GM18498 (cell line): ENCODE measurements at regions not wholly inside any gene's neighbourhood (a gene's known extent, or its start where the extent isn't known, plus 50 kb on each side); places are given as distances from the start of the nearest gene placed in this dataset.
"Not testable (repeated sequence)": the region's sequence is repeated elsewhere in the genome, so short reads cannot be mapped to it uniquely, and the experiment has no call there.

Experiments
- ATAC-seq: cut with Tn5 transposase; IDR thresholded peaks from one replicate; pipeline ENCODE4 v1.9.1; 2021; ENCODE audit warnings: mild to moderate bottlenecking, moderate library complexity; ENCODE audit not compliant: unreplicated experiment

DNA sequence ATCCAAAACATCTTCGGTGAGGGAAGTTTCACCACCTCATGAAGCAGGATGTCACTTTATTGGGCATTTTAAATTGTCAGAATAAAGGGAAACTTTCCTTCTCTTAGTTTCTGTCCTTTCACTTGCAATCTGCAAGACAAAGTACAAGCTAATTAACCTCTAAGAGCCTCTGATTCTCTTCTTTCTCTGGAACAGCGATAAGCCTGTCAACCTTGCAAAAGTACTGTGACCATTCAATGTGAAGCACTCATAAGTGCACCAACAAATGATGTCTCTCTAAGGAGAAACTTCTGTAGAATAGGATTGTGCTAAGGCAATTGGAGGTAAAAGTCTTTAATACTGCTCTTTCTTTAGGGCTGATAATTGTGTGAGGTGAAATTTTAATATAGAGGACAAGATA lies 1622.3 kb downstream of the CDH8 start:
- ATAC-seq = no peak

GRCh38 chr16:60407606-60408005 lies 1628.6 kb downstream of the CDH8 start:
- ATAC-seq = no peak

DNA sequence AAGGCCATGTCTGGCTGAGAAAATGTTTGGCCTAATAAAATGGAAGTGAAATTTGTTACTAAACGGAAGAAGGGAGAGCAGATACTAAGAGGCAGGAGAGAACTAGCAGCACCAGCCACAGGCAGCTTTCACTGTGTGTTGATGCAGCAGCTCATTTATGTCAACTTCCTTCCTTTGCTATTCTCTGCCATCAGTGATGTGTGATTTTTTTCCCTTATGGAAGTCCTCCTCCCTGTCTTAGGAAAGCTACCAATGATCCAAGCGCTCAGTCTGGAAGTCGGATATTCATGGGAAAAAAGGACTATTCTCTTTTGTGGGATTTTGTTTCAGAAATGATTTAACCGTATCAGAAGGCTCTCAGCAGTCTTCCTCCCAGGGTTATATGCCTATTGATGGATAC lies 1629.2 kb downstream of the CDH8 start:
- no peak for ATAC-seq

DNA sequence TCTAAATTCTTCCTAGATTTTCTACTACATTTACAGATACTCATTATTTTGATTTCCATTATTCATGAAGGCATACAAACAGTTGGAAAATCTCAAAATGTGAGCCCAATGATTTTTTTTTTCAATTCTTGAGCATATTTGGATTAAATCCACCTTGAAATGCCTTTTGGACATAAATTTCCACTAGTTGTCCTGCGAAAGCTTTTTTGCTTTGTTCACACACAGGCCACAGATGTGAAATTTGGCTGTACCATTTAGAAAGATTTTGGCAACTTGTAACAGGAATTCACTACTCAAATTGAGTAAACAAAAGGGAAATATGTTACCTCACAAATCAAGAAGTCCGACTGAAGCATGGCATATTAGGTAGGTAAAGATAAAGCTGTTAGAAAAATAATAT lies 1631.0 kb downstream of the CDH8 start:
- ATAC-seq = no peak

DNA sequence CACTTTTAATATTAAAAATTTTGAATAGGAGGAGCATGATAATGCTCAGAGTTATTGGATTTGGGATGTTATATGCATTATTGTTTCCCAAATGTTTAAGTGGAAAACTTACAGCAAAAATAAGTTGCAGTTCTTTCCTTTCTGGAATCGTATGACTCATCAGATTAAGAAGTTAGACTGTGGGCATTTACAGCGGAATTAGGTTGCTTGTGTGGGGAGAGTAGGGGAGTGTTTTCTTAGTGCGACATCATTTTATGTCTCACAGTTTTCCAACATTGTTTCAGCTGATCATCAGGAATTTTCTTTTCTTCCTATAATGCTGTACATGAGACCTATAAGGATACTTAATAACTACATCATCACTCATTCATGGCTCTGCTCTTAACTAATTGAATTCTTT lies 1631.8 kb downstream of the CDH8 start:
- no peak for ATAC-seq

DNA sequence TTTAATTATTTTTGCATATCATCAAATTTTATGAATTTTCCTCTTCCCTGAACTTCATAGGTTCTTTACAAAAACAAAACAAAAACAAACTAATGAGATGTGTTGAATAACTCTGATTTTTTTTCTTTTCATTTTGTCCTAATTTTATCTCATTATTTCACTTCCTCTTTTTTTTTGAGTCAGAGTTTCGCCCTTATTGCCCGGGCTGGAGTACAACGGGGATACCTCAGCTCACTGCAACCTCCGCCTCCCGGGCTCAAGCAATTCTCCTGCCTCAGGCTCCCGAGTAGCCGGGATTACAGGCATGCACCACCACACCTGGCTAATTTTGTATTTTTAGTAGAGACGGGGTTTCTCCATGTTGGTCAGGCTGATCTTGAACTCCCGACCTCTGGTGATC lies 1633.3 kb downstream of the CDH8 start:
- peak; percentile 81 for ATAC-seq

DNA sequence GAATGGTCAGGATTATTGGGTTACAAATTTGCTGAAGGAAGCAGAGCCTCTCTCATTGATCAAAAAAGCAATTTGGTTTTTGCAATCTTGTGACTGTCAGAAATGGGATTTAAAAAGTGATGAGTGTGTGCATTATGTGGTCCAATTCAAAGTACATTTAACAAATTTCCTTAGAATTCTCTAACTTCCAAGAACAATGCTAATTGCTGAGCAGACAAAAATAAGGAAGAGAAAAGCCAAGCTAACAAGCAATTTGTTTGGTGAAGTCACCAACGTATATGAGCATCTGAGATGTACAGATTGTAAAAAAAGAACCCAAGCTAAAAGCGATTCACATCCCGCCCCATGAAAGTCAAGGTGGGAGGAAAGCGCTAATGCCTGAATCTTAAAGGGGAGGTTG lies 1643.9 kb downstream of the CDH8 start:
- ATAC-seq = no peak

- no peak for ATAC-seq
Observed at GRCh38 chr16:60371591-60371990, 1637.5 kb upstream of the GOT2 start.

GRCh38 chr16:60367739-60368138 lies 1633.6 kb upstream of the GOT2 start:
- ATAC-seq = no peak

GRCh38 chr16:60363566-60363965 lies 1629.5 kb upstream of the GOT2 start:
- no peak for ATAC-seq

DNA sequence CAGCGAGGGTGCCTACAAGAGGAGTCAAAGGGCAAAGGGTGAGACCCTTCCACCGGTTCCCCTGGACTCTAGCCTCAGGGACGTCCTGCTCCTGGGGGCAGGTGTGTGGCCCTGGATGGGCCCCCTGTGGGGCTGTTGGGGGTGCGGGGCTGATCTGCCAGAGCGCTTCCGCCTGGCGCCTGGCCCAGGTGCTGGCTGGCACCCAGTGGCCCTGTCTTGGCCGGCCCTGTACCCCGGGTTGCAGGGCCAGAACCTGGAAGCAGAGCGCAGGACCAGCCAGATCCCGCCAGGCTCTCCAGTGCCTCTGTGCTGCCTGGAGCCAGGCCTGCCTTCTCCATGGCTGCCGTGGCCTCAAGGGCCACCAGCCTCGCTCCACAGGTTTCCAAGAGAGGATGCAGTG lies 1625.8 kb upstream of the GOT2 start:
- ATAC-seq = not testable (repeated sequence)

DNA sequence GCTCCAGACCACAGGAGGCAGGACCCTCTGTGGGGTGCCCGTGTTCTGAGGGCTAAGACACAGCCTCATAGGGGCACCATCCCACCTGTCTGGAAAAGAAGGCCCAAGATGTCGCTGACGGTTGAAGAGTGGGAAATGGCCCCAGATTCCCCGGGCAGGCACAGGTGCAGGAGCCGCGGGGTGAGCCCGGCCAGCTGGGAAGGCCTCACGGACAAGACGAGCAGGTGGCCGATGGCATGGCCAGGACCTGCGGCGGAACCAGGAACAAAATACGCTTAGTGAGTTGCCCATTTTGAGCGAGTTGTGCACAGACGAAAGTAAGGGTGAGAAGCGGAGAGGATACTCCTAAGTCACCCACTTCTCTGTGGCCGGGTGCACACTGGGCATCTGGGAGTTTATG lies 1625.3 kb upstream of the GOT2 start:
- ATAC-seq = not testable (repeated sequence)

GRCh38 chr16:60357876-60358522 lies 1623.9 kb upstream of the GOT2 start:
- ATAC-seq = not testable (repeated sequence)

DNA sequence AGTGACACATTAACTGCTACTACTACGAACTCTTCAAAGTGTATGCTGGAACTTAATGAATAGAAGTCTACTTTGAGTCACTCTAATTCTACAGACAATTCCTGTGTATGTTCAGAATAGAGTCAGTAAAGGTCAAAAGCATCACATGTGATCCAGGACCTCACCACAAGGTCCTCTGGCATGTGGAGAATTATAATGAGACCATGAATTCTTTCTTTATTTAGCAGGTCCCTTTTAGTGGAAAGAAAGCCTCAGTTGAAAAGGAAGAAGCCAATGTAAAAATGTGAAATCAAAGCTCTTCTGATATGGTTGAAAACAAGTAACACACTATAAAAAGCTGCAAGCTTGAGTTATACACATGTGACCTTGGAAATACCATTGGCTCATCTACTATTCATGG lies 1612.1 kb upstream of the GOT2 start:
- ATAC-seq = no peak

DNA sequence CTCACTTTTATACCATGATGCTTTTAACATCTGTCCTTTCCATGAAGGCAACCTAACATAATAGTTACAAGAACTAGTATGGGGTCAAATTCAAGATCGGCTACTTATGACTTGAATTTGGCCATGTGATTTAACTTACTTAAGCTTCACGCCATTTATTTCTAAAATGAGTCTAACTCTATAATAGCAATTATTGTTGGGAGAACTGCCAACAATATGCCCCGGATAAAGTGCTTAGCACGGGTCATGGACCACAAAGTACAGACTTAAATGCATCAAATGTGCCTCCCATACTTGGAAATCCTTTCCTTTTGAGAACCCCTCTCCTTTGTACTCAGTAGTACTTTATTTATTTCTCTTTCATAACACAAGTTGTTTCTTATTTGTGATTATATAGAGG lies 1603.6 kb upstream of the GOT2 start:
- no peak for ATAC-seq

GRCh38 chr16:60331168-60331567 lies 1597.1 kb upstream of the GOT2 start:
- ATAC-seq = no peak

- no peak for ATAC-seq
Observed at GRCh38 chr16:60329108-60329507, 1595.0 kb upstream of the GOT2 start.

DNA sequence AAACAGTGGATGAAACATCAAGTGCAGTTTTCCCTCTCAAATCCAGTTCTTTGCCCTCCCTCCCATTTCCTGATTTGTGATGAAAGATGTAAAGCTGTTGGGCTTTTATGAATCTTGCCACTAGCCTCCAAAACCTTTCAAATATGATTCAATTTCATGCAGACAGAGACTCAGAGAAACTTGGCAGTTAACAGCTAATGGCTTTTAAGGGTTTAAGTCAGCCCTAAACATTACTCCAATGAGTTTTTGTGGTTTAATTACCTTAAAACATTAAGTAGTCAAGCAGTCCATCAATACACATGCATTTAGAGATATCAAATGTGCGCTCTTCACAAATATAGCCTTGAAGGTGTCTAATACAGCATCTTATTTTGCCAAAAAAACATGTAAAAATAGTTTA lies 1594.0 kb upstream of the GOT2 start:
- ATAC-seq = no peak

- ATAC-seq = no peak
Observed at GRCh38 chr16:60318486-60318885, 1584.4 kb upstream of the GOT2 start.

DNA sequence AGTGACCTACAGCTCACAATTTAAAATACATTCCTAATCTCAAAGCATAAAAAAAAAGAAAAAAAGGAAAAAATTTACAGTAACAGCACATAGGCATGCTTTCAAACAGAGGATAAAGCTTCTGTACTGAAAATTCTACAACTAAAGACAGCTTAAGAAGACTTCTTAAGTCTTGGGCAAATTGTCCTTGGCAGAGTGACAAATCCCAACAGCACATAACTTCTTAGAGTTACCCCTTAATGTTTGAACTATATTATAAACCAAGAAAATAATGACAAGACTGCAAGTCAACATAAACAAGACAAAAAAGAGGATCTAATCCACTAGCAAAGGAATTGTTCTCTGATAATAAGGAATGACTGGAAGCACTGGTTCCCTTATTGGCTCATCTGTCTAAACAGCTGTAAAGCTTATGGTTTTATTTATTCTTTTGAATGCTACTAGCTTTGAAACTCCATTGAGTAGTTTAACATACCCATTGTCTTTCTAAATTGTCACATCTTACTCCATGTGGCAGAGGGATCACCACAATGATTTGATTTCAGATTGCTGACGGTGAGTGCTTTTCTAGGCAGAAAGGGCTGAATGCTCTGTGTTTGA lies 1576.8 kb upstream of the GOT2 start:
- ATAC-seq = no peak

GRCh38 chr16:60304720-60305119 lies 1570.6 kb upstream of the GOT2 start:
- no peak for ATAC-seq

- ATAC-seq = no peak
Observed at GRCh38 chr16:60304066-60304465, 1570.0 kb upstream of the GOT2 start.

GRCh38 chr16:60302676-60303075 lies 1568.6 kb upstream of the GOT2 start:
- no peak for ATAC-seq
